Brain pericyte (primary cell): ENCODE measurements at regions not wholly inside any gene's neighbourhood (a gene's known extent, or its start where the extent isn't known, plus 50 kb on each side); places are given as distances from the start of the nearest gene placed in this dataset.

Source experiments
- DNase-seq: peaks from one replicate; pipeline ENCODE4 v3.0.0-alpha.2; 2012; ENCODE audit warnings: low read depth, low spot score

DNA sequence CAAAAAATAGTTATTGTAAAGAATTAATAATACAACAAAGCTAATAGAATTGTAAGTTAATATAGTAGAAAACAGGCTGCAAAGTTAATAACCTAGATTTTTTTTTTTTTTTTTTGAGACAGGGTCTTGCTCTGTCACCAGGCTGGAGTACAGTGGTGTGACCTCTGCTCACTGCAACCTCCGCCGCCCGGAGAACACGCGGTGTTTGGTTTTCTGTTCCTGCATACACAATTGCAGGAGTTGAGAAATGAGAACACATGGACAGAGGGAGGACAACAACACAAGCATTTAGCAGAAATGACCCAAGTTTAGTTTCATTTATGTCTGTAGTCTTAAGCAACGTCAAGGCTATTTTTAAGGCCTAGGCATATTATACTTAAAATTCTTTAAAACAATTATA is 145.9 kb upstream of the PCDH10 start:
- no peak for DNase-seq

DNA sequence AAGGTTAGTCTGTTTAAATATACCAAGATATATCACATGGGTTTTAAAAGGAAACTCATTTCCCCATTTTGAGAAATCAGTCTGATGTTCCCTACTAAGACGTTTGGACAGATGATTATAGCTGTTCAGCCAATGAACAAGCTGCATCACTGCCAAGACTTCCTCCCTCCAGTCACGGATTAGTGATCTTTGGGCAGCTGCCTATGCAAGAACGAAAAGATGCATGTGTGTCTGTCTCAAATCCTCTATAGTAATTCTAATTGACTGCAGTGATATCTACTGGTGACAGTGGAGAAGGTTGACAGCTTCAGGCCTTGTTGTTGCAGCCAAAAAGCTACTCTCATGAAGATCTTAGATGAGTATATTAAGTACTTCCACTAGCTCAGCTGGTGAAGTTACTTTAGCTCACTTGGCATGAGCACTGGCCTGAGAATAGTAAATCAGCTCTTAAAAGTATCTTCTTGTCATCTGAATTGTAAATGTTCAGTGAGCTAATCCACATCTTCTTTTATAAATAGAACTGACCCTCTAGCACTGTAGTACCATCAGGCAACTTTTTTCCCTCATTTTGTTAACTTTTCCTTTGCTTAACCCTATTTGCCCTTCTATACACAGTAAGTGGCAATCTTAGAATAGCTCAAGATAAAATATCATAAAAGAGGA is 134.5 kb upstream of the PCDH10 start:
- no peak for DNase-seq

DNA sequence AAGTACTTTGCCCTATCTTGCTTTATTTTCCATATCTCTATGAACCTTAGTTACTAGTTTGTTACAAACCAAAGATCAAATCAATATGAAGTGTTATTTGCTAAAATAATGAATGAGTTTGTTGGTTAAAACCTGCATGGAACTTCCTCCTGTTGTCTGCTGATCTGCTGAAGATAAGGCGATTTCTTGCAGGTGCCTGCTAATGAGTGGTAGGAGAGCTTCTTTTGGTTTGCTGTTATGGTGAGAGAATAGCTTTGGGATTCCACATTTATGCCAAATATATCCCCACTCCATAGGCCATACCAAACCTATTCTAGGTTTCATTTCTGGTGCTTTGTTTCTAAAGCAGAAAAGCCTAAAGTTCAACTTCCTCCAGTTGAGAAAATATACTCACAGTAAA is 103.8 kb upstream of the PCDH10 start:
- no peak for DNase-seq

DNA sequence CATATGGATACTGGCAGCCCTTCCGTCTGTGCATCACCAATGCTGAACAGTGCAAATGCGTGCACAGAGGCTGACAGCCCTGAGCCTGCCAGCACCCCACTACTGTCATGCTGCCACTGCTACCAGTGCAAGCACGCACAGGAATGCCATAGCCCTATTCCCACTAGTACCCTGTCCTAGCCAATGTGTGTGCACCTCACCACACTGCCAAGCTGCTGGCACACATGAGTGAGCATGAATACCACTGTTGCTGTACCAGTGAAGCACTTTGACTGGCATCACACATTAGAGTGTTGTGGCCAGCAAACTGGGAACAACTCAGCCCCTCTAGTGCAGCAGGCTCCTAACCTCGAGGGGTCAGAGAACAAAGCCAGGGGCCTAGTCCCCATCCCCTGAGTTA is 102.9 kb upstream of the PCDH10 start:
- no peak for DNase-seq

DNA sequence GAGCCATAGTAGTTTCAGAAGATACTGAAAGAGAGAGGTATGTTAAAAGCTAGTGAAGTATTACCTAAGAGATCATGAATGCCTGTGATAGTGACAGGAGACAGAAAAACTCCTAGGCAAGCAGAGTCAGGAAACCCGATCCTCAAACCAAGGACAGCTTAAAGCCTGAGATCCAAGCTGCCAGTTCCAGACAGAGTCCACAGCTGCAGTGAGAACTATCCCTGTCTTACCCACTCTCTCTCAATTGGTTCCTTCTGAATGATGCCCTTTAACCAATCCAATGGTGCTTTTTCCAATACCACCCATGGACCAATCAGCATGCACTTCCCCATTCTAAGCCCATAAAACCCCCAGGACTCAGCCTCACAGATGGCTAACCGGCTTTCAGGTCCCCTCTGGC is 90.4 kb upstream of the PCDH10 start:
- no peak for DNase-seq

DNA sequence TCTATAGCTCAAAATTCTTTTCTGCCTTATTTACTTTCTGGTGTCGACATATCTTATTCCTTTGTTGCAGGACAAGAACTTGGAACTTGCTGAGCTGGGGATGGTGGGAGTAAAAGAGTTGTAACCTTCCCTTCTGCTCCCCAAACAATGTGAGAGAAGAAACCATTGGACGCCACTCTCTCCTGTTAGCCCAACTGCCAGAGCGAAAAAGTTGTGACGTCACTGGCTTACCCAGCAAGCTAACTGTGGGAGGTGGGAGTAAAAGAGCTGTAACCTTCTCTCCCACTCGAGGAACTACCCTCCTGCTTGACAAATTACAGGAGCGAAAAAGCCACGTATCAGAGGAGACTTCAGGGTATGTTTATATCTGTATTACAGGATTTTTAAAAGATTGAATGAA is 90.0 kb upstream of the PCDH10 start:
- no peak for DNase-seq

DNA sequence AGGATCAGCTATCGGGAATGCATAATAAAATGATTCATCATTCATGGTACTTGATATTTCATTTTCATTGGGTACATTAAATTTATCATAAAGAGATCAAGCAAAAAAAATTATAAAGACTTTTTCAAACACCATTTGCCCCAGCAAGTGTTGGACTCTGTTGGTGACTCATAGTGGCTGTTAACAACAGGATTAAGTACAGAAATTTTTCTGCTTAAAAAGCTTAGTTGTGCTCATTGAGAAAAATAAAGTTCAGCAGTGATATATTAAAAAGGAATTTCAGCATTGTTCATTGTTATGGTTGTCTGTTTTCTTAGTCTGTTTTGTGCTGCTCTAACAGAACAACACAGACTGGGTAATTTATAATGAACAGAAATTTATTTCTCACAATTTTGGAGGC is 86.2 kb upstream of the PCDH10 start:
- DNase-seq = no peak

DNA sequence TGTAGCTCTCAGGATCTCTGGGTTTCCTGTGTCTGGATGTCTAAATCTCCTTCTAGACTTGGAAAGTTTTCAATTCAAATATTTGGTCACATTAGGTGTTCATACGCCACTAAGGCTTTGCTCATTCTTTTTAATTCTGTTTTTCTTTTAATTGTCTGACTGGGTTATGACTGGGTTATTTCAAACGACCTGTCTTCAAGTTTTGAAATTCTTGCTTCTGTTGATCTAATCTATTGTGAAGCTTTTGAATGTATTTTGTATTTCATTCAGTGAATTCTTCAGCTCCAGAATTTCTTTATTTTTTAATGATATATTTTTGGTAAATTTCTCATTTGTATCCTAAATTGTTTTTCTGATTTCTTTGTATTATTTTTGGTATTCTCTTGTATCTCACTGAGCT is 81.0 kb upstream of the PCDH10 start:
- no peak for DNase-seq

DNA sequence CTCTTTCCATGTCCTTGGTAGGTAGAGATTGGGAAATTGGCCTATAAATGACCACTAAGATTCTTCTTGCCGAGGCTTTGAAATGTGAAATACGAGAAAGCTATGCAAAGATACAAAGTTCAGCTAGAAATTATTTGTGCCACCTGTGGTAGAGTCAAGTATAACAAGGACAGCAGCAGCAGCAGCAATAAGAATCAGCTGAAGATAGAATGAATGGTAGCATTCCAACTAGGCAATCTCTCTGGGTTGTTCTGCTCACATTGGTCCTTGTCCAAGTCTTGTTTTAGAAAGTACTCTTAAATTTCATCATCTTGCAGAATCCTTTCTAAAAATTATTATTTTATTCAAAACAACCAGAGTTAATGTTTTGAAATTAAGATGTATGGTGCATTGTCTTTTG is 67.8 kb upstream of the PCDH10 start:
- DNase-seq = no peak

DNA sequence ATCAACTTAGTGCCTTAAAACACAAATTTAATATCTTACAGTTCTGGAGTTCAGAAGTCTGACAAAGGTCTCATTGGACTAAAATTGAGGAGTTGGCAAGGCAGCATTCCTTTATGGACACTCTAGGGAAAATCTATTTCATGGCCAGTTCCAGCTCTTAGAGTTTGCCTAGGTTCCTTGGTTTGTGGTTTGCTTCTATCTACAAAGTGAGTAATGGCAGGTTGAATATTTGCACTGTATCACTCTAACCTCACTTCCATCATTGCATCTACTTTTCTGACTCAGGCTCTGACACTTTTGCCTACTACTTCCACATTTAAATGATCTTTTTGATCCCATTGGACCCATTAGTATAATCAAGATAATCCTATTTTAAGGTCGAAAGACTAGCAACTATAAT is 64.7 kb upstream of the PCDH10 start:
- no peak for DNase-seq

DNA sequence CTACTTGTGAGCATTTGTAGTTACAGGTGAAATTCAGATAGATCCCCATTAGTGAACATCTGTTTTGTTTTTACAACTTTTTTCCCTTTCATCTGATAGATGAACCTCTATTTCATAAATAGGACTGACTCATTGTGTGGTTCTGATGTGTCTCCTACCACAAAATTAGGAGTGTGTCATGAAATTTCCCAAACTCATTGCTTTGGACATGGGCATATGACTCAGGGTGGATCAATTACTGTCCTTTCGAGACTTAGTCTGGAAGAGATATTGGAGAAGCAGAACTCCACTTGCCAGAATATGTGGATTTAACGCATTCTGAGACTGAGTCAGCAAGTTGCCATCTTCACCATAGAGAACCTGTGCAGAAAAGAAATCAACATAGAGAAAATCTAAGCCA is 53.5 kb upstream of the PCDH10 start:
- no peak for DNase-seq

DNA sequence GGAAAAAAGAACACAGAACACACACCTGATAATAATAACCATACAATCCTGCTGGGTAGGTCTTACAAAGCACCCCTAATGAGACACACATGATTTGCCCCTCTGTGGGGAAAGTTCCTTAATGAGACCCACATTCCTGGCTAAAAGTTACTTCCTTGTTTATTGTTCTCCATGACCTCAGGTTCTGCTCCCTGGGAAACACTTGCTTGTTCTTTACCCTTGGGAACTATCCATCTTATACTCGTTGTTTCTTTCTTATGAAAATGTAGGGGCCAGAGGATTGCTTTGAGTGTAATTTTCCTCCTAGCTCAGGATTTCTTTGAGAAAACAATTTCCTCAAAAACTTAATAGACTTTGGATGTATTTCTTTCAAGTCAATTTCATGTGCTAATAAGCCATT is 52.1 kb upstream of the PCDH10 start:
- no peak for DNase-seq
